Liver (tissue), 7 donors: ENCODE measurements at regions not wholly inside any gene's neighbourhood (a gene's known extent, or its start where the extent isn't known, plus 50 kb on each side); places are given as distances from the start of the nearest gene placed in this dataset.

Experiments
- DNase-seq: peaks from one replicate; pipeline ENCODE4 v3.0.0-alpha.2; 2017; ENCODE audit warnings: low spot score
- H3K27ac ChIP-seq, 2 donors: one replicate each; pipeline ENCODE4 v1.7.0; 2013; ENCODE audit warnings: inconsistent platforms in 2 of 2, low read length in 2 of 2, control low read depth in 1 of 2, low read depth in 1 of 2, mild to moderate bottlenecking in 1 of 2
- H3K27me3 ChIP-seq, 4 donors: one replicate each; pipeline versions ENCODE4 v1.6.1 to v1.7.0; 2013; ENCODE audit warnings: low read length in 3 of 4, inconsistent platforms in 1 of 4, mild to moderate bottlenecking in 1 of 4, moderate library complexity in 1 of 4; ENCODE audit not compliant: control insufficient read depth in 4 of 4, insufficient read depth in 4 of 4
- H3K36me3 ChIP-seq, 4 donors: one replicate each; pipeline versions ENCODE4 v1.6.1 to v1.7.0; 2013; ENCODE audit warnings: low read length in 3 of 4, mild to moderate bottlenecking in 3 of 4, low read depth in 1 of 4, moderate library complexity in 1 of 4; ENCODE audit not compliant: control insufficient read depth in 4 of 4, insufficient read depth in 3 of 4
- H3K4me1 ChIP-seq, 4 donors: one replicate each; pipeline versions ENCODE4 v1.6.1 to v1.7.0; 2013; ENCODE audit warnings: low read length in 3 of 4, mild to moderate bottlenecking in 3 of 4, moderate library complexity in 1 of 4; ENCODE audit not compliant: control insufficient read depth in 4 of 4, insufficient read depth in 4 of 4
- H3K4me3 ChIP-seq, 3 donors: one replicate each; pipeline versions ENCODE4 v1.6.1 to v1.7.0; 2013; ENCODE audit warnings: low read length in 3 of 3, control low read depth in 1 of 3, low read depth in 1 of 3, mild to moderate bottlenecking in 1 of 3
- H3K9ac ChIP-seq, 2 donors: one replicate each; pipeline ENCODE4 v1.7.0; 2013; ENCODE audit warnings: low read length in 2 of 2, mild to moderate bottlenecking in 2 of 2, moderate library complexity in 2 of 2, control low read depth in 1 of 2, low read depth in 1 of 2
- H3K9me3 ChIP-seq, 4 donors: one replicate each; pipeline versions ENCODE4 v1.6.1 to v1.7.0; 2013; ENCODE audit warnings: low read length in 3 of 4; ENCODE audit not compliant: control insufficient read depth in 4 of 4
- FOXA1 ChIP-seq: IDR thresholded peaks from 2 replicates; pipeline ENCODE4 v1.6.1; 2016; ENCODE audit warnings: antibody characterized with exemption
- FOXA2 ChIP-seq: IDR thresholded peaks from 2 replicates; pipeline ENCODE4 v1.6.1; 2016; ENCODE audit warnings: antibody characterized with exemption
- GABPA ChIP-seq, 2 donors: IDR thresholded peaks in 1 of 2; conservative IDR thresholded peaks in 1 of 2; 2 replicates each; pipeline ENCODE4 v1.6.1; 2016; ENCODE audit warnings: antibody characterized with exemption in 2 of 2, mild to moderate bottlenecking in 1 of 2, moderate library complexity in 1 of 2
- HNF4A ChIP-seq, 2 donors: conservative IDR thresholded peaks; 2 replicates each; pipeline ENCODE4 v1.6.1; 2016; ENCODE audit warnings: antibody characterized with exemption in 2 of 2, mild to moderate bottlenecking in 2 of 2
- HNF4G ChIP-seq: IDR thresholded peaks from 2 replicates; pipeline ENCODE4 v1.6.1; 2016; ENCODE audit warnings: antibody characterized with exemption
- JUND ChIP-seq, 2 donors: IDR thresholded peaks; 2 replicates each; pipeline ENCODE4 v1.6.1; 2016; ENCODE audit warnings: antibody characterized with exemption in 2 of 2
- NR2F2 ChIP-seq: IDR thresholded peaks from 2 replicates; pipeline ENCODE4 v1.6.1; 2016; ENCODE audit warnings: antibody characterized with exemption
- RAD21 ChIP-seq, 2 donors: IDR thresholded peaks; 2 replicates each; pipeline ENCODE4 v1.6.1; 2016; ENCODE audit warnings: antibody characterized with exemption in 2 of 2, mild to moderate bottlenecking in 2 of 2
- RXRA ChIP-seq, 2 donors: IDR thresholded peaks; 2 replicates each; pipeline ENCODE4 v1.6.1; 2017 to 2018; ENCODE audit warnings: antibody characterized with exemption in 2 of 2, mild to moderate bottlenecking in 1 of 2
- SP1 ChIP-seq: IDR thresholded peaks from 2 replicates; pipeline ENCODE4 v1.6.1; 2018; ENCODE audit warnings: antibody characterized with exemption, mild to moderate bottlenecking
- TAF1 ChIP-seq: conservative IDR thresholded peaks from 2 replicates; pipeline ENCODE4 v1.6.1; 2016; ENCODE audit warnings: antibody characterized with exemption, mild to moderate bottlenecking
- YY1 ChIP-seq: IDR thresholded peaks from 2 replicates; pipeline ENCODE4 v1.6.1; 2016; ENCODE audit warnings: antibody characterized with exemption, mild to moderate bottlenecking
- WGBS: extraction: QIAGEN DNeasy Blood & Tissue Kit; methylation state at CpG from one replicate; pipeline ENCODE4 v1.1.7; 2013; 5-methylcytosine and 5-hydroxymethylcytosine counted together
- TF ChIP-seq, protein P1 (sequence below): IDR thresholded peaks from 2 replicates; pipeline ENCODE4 v1.6.1; 2016; ENCODE audit warnings: antibody characterized with exemption
- TF ChIP-seq, protein P2 (sequence below): IDR thresholded peaks from 2 replicates; pipeline ENCODE4 v1.6.1; 2016; ENCODE audit warnings: antibody characterized with exemption
- TF ChIP-seq, protein P3 (sequence below): IDR thresholded peaks from 2 replicates; pipeline ENCODE4 v1.6.1; 2016; ENCODE audit warnings: antibody characterized with exemption, mild to moderate bottlenecking
- TF ChIP-seq, protein P4 (sequence below): IDR thresholded peaks from 2 replicates; pipeline ENCODE4 v1.6.1; 2016; ENCODE audit warnings: antibody characterized with exemption
- donor health status: healthy.
- donor health status: healthy.
- donor health status: healthy.
- donor health status: healthy.

DNA sequence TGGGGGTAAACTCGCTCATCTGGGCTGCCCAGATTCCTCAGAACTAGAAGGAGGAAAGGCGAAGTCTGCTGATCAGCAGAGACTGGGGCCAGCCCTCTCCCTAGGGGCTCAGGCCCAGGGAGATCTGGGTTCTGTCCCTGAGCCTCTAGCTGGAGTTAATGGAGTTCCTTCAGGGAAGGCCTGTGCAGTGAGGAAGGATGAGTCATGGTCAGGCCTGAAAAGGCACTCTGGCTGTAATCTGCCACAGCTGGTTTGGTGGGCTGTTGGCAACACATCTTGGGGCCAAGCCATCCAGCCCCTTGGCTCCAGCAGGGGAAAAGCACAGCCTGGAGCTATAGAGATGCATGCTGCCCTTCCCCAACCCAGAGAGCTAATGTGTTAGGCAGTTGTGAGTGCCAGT lies 459.6 kb downstream of the PRELID2 start (continued):
- TF ChIP-seq, protein P1, sequence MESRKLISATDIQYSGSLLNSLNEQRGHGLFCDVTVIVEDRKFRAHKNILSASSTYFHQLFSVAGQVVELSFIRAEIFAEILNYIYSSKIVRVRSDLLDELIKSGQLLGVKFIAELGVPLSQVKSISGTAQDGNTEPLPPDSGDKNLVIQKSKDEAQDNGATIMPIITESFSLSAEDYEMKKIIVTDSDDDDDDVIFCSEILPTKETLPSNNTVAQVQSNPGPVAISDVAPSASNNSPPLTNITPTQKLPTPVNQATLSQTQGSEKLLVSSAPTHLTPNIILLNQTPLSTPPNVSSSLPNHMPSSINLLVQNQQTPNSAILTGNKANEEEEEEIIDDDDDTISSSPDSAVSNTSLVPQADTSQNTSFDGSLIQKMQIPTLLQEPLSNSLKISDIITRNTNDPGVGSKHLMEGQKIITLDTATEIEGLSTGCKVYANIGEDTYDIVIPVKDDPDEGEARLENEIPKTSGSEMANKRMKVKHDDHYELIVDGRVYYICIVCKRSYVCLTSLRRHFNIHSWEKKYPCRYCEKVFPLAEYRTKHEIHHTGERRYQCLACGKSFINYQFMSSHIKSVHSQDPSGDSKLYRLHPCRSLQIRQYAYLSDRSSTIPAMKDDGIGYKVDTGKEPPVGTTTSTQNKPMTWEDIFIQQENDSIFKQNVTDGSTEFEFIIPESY = no peak
- TF ChIP-seq FOXA1 = no peak

DNA sequence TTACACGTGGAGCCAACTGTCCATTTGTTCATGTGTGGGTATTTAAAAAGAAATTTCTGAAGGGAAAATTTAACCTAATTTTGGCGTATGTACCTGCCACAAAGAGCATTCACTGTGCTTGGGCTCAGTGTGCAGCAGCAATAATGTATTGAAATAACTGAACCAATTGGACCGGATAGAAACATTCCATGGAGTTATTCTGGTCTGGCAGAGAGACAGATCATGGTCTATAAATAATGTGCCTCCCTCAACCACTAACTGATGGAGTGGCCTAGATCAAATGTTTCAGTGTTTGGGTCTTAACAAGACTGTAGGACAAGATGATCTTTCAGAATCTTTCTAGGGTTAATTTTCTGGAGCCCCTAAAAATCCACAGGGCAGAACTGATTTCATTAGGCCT lies 469.7 kb downstream of the PRELID2 start:
- H3K36me3 ChIP-seq = no peaks in the 10 kb centered on the region
- no peaks in the 10 kb centered on the region for H3K4me1 ChIP-seq
- H3K27ac ChIP-seq = no peak overlapping the region
- H3K9me3 ChIP-seq = peaks cover 0 to 2% (median 0%) of the 10 kb centered on the region in 4 donors
- no peak overlapping the region for H3K9ac ChIP-seq
- no peaks in the 10 kb centered on the region for H3K27me3 ChIP-seq
- no peak for DNase-seq
- WGBS = 69% methylated on average over 3 of the region's 3 CpGs
- TF ChIP-seq FOXA2 = no peak
- no peak for TF ChIP-seq HNF4A (conservative IDR thresholded peaks at IDR 0.05)
- TF ChIP-seq, protein P2, sequence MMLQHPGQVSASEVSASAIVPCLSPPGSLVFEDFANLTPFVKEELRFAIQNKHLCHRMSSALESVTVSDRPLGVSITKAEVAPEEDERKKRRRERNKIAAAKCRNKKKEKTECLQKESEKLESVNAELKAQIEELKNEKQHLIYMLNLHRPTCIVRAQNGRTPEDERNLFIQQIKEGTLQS = no peak
- TF ChIP-seq, protein P1 = no peak
- TF ChIP-seq GABPA (IDR thresholded peaks at IDR 0.05 in 1 of 2, conservative IDR thresholded peaks at IDR 0.05 in 1 of 2) = no peak
- TF ChIP-seq HNF4G = no peak
- TF ChIP-seq, protein P3, sequence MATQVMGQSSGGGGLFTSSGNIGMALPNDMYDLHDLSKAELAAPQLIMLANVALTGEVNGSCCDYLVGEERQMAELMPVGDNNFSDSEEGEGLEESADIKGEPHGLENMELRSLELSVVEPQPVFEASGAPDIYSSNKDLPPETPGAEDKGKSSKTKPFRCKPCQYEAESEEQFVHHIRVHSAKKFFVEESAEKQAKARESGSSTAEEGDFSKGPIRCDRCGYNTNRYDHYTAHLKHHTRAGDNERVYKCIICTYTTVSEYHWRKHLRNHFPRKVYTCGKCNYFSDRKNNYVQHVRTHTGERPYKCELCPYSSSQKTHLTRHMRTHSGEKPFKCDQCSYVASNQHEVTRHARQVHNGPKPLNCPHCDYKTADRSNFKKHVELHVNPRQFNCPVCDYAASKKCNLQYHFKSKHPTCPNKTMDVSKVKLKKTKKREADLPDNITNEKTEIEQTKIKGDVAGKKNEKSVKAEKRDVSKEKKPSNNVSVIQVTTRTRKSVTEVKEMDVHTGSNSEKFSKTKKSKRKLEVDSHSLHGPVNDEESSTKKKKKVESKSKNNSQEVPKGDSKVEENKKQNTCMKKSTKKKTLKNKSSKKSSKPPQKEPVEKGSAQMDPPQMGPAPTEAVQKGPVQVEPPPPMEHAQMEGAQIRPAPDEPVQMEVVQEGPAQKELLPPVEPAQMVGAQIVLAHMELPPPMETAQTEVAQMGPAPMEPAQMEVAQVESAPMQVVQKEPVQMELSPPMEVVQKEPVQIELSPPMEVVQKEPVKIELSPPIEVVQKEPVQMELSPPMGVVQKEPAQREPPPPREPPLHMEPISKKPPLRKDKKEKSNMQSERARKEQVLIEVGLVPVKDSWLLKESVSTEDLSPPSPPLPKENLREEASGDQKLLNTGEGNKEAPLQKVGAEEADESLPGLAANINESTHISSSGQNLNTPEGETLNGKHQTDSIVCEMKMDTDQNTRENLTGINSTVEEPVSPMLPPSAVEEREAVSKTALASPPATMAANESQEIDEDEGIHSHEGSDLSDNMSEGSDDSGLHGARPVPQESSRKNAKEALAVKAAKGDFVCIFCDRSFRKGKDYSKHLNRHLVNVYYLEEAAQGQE = no peak
- TF ChIP-seq NR2F2 = no peak
- TF ChIP-seq RXRA (IDR thresholded peaks at IDR 0.05) = no peak
- no peak for TF ChIP-seq JUND (IDR thresholded peaks at IDR 0.05)
- no peak for TF ChIP-seq RAD21 (IDR thresholded peaks at IDR 0.05)
- TF ChIP-seq SP1 = no peak
- TF ChIP-seq, protein P4, sequence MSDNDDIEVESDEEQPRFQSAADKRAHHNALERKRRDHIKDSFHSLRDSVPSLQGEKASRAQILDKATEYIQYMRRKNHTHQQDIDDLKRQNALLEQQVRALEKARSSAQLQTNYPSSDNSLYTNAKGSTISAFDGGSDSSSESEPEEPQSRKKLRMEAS = no peak
- H3K4me3 ChIP-seq = no peak overlapping the region

DNA sequence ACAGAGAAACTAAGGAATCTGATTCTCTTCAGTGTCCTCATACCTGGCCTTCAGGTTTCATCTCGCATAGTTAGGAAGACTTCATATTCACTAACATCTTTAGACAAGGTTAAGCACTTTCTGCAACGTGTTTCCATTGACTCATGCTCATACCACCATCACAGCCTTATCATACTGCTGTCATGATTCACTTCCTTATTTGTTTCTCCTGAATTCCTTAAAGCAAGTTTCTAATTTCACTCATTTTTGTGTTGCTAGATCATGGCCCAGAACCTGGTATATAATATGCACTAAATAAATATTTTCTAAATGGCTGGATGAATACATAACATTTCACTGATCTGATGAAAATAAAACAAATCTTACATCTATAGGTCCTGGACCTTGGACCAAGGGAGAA lies 472.9 kb downstream of the PRELID2 start:
- WGBS = 59% methylated on average over 2 of the region's 2 CpGs
- Histone ChIP-seq H3K4me1 (no peaks in the 10 kb centered on the region), H3K27me3 (no peaks in the 10 kb centered on the region), H3K36me3 (no peaks in the 10 kb centered on the region), H3K27ac (no peak overlapping the region), H3K9ac (no peak overlapping the region), H3K4me3 (no peak overlapping the region), H3K9me3 (peaks cover 0 to 5% (median 0%) of the 10 kb centered on the region in 4 donors)
- no peak for DNase-seq
- TF ChIP-seq, protein P3 = no peak
- TF ChIP-seq YY1 (no peak), NR2F2 (no peak), SP1 (no peak), RXRA (IDR thresholded peaks at IDR 0.05) (no peak), TAF1 (no peak), JUND (IDR thresholded peaks at IDR 0.05) (no peak), RAD21 (IDR thresholded peaks at IDR 0.05) (no peak), HNF4A (conservative IDR thresholded peaks at IDR 0.05) (no peak), HNF4G (no peak)
- TF ChIP-seq, protein P1 = no peak
- TF ChIP-seq, protein P4 = no peak
